PC-9 (cell line): ENCODE measurements at regions not wholly inside any gene's neighbourhood (a gene's known extent, or its start where the extent isn't known, plus 50 kb on each side); places are given as distances from the start of the nearest gene placed in this dataset.

Experiments
- BruUV-seq: library from RNA; stranded (reverse); fragments of 400-500 nt; replicated peaks from 2 replicates; lab custom pipeline; 2021; lab: Mats Ljungman, UMichigan
- CTCF ChIA-PET: fragments of 300-600 bp; sonication (Branson Sonifier 250); formaldehyde crosslinking; loops from one replicate; lab custom pipeline; 2022; ENCODE audit warnings: antibody characterized with exemption; lab: Charles Lee
- POLR2A ChIA-PET: fragments of 300-600 bp; sonication (Branson Sonifier 250); formaldehyde crosslinking; loops from one replicate; lab custom pipeline; 2022; ENCODE audit warnings: antibody characterized with exemption; ENCODE audit not compliant: unreplicated experiment; lab: Charles Lee
- DNase-seq, 2 experiments: peaks; one replicate each; pipeline versions ENCODE4 v3.0.0 to v3.0.0-alpha.2; 2015 to 2022; ENCODE audit warnings: mixed read lengths in 1 of 2
- H2AFZ ChIP-seq: fragments of 200-600 bp; sonication (generic); 2 replicates; pipeline ENCODE4 v1.8.1; 2017; ENCODE audit warnings: antibody characterized with exemption
- H3F3A ChIP-seq: fragments of 200-600 bp; sonication (generic); 2 replicates; pipeline ENCODE4 v1.8.1; 2017; ENCODE audit warnings: antibody characterized with exemption, mild to moderate bottlenecking, low read depth; ENCODE audit not compliant: insufficient read depth
- H3K27ac ChIP-seq: fragments of 200-600 bp; sonication (generic); 2 replicates; pipeline ENCODE4 v1.6.1; 2016; ENCODE audit warnings: mixed run types
- H3K27me3 ChIP-seq: fragments of 200-600 bp; sonication (generic); 2 replicates; pipeline ENCODE4 v1.6.1; 2016; ENCODE audit warnings: low read depth, mixed run types; ENCODE audit not compliant: insufficient read depth
- H3K36me3 ChIP-seq: fragments of 200-600 bp; sonication (generic); 2 replicates; pipeline ENCODE4 v1.6.1; 2016; ENCODE audit warnings: low read depth, mixed run types
- H3K4me1 ChIP-seq: fragments of 200-600 bp; sonication (generic); replicated peaks from 2 replicates; pipeline ENCODE4 v1.6.1; 2016; ENCODE audit warnings: mixed run types; ENCODE audit not compliant: insufficient read depth
- H3K4me2 ChIP-seq: fragments of 200-600 bp; sonication (generic); 2 replicates; pipeline ENCODE4 v1.6.1; 2017; ENCODE audit warnings: mixed run types
- H3K4me3 ChIP-seq: fragments of 200-600 bp; sonication (generic); 2 replicates; pipeline ENCODE4 v1.6.1; 2016; ENCODE audit warnings: mixed run types
- H3K79me2 ChIP-seq: fragments of 200-600 bp; sonication (generic); 2 replicates; pipeline ENCODE4 v1.6.1; 2017; ENCODE audit warnings: low read depth, mixed run types
- H3K9me2 ChIP-seq: fragments of 200-600 bp; sonication (generic); 2 replicates; pipeline ENCODE4 v1.8.1; 2017; ENCODE audit warnings: mild to moderate bottlenecking; ENCODE audit not compliant: insufficient read depth
- H3K9me3 ChIP-seq: fragments of 200-600 bp; sonication (generic); 2 replicates; pipeline ENCODE4 v1.8.1; 2016; ENCODE audit warnings: low read depth; ENCODE audit not compliant: insufficient read depth
- H4K20me1 ChIP-seq: fragments of 200-600 bp; sonication (generic); 2 replicates; pipeline ENCODE4 v1.8.1; 2017; ENCODE audit not compliant: insufficient read depth
- EZH2 ChIP-seq: fragments of 200-600 bp; sonication (generic); IDR thresholded peaks from 2 replicates; pipeline ENCODE4 v1.8.0; 2017; ENCODE audit warnings: antibody characterized with exemption, low read depth
- intact Hi-C: fragments of 100-400 bp; cut with micrococcal nuclease; formaldehyde crosslinking; loops from one replicate; pipeline ENCODE4 v1.10.0; 2022; ENCODE audit not compliant: unreplicated experiment
- TF ChIP-seq, protein P1 (sequence below): fragments of 200-600 bp; sonication (generic); conservative IDR thresholded peaks from 2 replicates; pipeline ENCODE4 v1.6.1; 2017; ENCODE audit warnings: mixed run types, antibody characterized with exemption, mild to moderate bottlenecking, moderate library complexity

- no peaks in the 10 kb centered on the region for H4K20me1 ChIP-seq
- ChIA-PET POLR2A (no interaction called here), CTCF (no interaction called here)
- no peak overlapping the region for H2AFZ ChIP-seq
- H3K9me3 ChIP-seq: no peaks in the 10 kb centered on the region
- no peaks in the 10 kb centered on the region for H3K36me3 ChIP-seq
- H3K4me1 ChIP-seq: no peaks in the 10 kb centered on the region
- no peaks in the 10 kb centered on the region; the same call in 1 of the 2 replicates for H3K9me2 ChIP-seq
- intact Hi-C loops: no loop called here
- no peak overlapping the region for H3K27ac ChIP-seq
- H3F3A ChIP-seq: no peaks in the 10 kb centered on the region
- TF ChIP-seq, protein P1, sequence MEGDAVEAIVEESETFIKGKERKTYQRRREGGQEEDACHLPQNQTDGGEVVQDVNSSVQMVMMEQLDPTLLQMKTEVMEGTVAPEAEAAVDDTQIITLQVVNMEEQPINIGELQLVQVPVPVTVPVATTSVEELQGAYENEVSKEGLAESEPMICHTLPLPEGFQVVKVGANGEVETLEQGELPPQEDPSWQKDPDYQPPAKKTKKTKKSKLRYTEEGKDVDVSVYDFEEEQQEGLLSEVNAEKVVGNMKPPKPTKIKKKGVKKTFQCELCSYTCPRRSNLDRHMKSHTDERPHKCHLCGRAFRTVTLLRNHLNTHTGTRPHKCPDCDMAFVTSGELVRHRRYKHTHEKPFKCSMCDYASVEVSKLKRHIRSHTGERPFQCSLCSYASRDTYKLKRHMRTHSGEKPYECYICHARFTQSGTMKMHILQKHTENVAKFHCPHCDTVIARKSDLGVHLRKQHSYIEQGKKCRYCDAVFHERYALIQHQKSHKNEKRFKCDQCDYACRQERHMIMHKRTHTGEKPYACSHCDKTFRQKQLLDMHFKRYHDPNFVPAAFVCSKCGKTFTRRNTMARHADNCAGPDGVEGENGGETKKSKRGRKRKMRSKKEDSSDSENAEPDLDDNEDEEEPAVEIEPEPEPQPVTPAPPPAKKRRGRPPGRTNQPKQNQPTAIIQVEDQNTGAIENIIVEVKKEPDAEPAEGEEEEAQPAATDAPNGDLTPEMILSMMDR: no peak
- no peak for TF ChIP-seq EZH2
- DNase-seq: peak in 1 of 2 experiments; percentile 52
- no peaks in the 10 kb centered on the region for H3K27me3 ChIP-seq
- no peak overlapping the region for H3K4me3 ChIP-seq
- H3K4me2 ChIP-seq: no peak overlapping the region
- H3K79me2 ChIP-seq: no peaks in the 10 kb centered on the region
- no TSS peak for BruUV-seq
Observed at GRCh38 chr10:61071580-61071979, 127.6 kb upstream of the RHOBTB1 start.

DNA sequence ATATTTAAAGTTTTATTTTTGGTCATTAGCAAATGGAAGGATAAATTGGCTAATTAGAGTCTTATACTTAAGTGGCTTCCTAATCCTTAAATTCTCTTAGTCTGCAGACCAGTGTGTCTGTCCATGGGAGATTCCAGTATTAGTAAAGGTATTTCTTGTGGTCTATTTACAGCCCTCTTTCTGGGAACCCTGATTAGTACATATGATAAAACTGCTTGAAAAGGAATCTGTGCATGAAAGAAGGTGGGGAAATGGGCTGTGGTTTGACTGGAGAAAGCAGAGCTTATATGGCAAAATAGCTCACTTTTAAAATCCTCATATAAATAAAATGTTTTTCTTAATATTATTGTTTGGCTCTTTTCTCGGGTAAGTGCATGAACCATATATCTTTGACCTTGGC, 124.5 kb upstream of the RHOBTB1 start:
- TF ChIP-seq, protein P1: no peak
- TF ChIP-seq EZH2: no peak
- POLR2A ChIA-PET: no interaction called here

DNA sequence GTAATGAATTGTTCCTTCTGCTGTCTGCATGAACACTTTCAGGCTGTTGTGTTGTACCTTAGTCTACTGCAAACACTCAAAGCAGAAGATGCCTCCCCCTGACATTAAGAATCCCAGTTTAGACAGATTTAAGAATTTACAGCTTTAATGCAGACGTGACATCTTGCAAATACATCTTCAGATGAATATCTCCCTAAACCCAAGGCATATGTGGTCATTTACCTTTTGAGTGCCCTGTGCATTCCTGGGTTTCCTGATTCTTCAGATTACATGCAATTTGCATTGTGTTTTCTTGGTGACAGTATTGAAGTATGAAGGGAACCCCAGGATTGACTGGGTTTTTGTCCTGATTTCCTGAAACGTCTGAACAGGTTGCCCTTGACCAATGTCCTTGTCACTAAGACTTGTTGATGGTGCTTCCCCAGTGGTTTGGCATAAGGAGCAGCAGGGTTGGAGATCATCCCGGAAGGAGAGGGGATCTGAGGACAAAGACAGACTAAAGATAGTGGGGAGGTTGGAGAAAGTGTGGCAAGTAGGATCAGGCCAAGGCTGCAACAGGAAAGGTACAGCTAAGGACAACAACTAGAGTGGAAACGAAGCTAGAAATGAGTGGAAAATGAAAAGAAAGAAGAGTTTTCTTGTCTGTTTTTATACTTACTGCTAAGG, 123.8 kb upstream of the RHOBTB1 start:
- no peaks in the 10 kb centered on the region for H4K20me1 ChIP-seq
- no peaks in the 10 kb centered on the region; the same call in 1 of the 2 replicates for H3K9me2 ChIP-seq
- no peak overlapping the region for H3K27ac ChIP-seq
- DNase-seq: no peak
- no peak overlapping the region for H2AFZ ChIP-seq
- H3K9me3 ChIP-seq: no peaks in the 10 kb centered on the region
- no TSS peak for BruUV-seq
- POLR2A ChIA-PET: no interaction called here
- H3K4me3 ChIP-seq: no peak overlapping the region
- no peaks in the 10 kb centered on the region for H3K4me1 ChIP-seq
- intact Hi-C loops: no loop called here
- no peaks in the 10 kb centered on the region for H3K36me3 ChIP-seq
- no peaks in the 10 kb centered on the region for H3K27me3 ChIP-seq
- CTCF ChIA-PET: no interaction called here
- H3K79me2 ChIP-seq: no peaks in the 10 kb centered on the region
- TF ChIP-seq, protein P1: no peak
- TF ChIP-seq EZH2: no peak
- H3F3A ChIP-seq: no peaks in the 10 kb centered on the region
- no peak overlapping the region for H3K4me2 ChIP-seq

More for the DNA sequence above, 124.5 kb upstream of the RHOBTB1 start:
- Histone ChIP-seq H2AFZ (no peak overlapping the region), H3K4me1 (no peaks in the 10 kb centered on the region), H3K4me3 (no peak overlapping the region), H3K4me2 (no peak overlapping the region), H4K20me1 (no peaks in the 10 kb centered on the region), H3K79me2 (no peaks in the 10 kb centered on the region), H3K36me3 (no peaks in the 10 kb centered on the region), H3K9me2 (no peaks in the 10 kb centered on the region; the same call in 1 of the 2 replicates), H3K9me3 (no peaks in the 10 kb centered on the region), H3K27me3 (no peaks in the 10 kb centered on the region), H3F3A (no peaks in the 10 kb centered on the region), H3K27ac (no peak overlapping the region)
- no TSS peak for BruUV-seq
- DNase-seq: no peak
- intact Hi-C loops: no loop called here
- CTCF ChIA-PET: no interaction called here
